ENCODE measurements at regions not wholly inside any gene's neighbourhood (a gene's known extent, or its start where the extent isn't known, plus 50 kb on each side); places are given as distances from the start of the nearest gene placed in this dataset.

DNA sequence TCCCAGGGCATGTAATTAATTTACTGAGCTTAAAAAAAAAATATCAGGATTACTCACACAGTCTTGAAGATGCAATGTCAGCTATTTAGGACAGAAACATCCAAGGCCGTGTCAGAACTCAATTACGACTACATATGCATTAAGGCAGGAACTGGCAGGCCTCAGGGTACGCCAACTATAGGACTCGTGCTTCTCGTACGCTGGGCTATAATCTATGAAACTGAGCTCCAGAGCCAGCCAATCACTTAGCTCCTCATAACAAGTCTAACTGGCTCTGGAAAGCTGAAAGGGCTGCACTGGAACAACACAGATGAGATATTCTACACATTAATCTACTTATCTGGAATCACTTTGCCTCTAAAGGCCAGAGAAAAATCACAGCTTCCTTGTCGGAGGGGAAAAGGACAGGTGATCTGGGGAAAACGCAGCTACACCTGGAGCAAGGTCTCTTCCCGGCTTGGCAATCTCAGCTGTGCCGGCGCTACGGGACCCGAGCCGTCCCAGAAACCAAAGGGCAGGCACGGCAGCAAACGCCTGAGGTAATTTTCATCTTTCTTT, 212.0 kb downstream of the DEPDC1B start (continued):
- TF ChIP-seq, protein P1, sequence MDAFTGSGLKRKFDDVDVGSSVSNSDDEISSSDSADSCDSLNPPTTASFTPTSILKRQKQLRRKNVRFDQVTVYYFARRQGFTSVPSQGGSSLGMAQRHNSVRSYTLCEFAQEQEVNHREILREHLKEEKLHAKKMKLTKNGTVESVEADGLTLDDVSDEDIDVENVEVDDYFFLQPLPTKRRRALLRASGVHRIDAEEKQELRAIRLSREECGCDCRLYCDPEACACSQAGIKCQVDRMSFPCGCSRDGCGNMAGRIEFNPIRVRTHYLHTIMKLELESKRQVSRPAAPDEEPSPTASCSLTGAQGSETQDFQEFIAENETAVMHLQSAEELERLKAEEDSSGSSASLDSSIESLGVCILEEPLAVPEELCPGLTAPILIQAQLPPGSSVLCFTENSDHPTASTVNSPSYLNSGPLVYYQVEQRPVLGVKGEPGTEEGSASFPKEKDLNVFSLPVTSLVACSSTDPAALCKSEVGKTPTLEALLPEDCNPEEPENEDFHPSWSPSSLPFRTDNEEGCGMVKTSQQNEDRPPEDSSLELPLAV (CRISPR knock-in tag; conservative IDR thresholded peaks at IDR 0.05; ENCODE audit: low read depth) = no peak
- TF ChIP-seq ZNF556 (CRISPR knock-in tag; IDR thresholded peaks at IDR 0.05; ENCODE audit: borderline replicate concordance) (no peak), PLRG1 (conservative IDR thresholded peaks at IDR 0.05) (no peak)

DNA sequence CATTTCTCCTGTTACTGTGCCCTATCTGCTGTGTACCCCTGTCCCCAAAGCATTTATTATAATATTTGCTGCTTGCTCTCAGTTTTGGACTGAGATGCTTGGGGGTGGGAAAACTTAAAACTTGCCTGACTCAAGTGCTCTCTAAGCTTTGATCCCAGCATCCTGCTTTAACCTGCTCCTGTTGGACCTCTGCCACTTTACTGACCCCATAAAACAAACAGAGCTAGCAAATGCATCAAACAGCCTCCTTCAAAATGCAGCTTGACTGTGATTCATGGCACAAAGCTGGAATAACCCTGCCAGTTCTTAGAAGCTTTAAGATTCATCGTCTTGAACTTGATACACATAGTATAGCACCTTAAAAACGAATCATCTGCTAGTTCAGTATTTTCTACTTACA, 212.5 kb downstream of the DEPDC1B start:
- peak; percentile 72 for FAIRE-seq
- Histone ChIP-seq H3K9ac (ENCODE audit: insufficient read depth, low read depth, low read length) (peak overlapping the region; percentile 79), H3K4me2 (ENCODE audit: low read depth, low read length) (peak overlapping the region; percentile 81), H3K27ac (ENCODE audit: extremely low read length, insufficient read depth, low read length) (peak overlapping the region; percentile 81), H2AFZ (ENCODE audit: low read length) (no peak overlapping the region), H3K4me3 (replicated peaks in 1 of 3; ENCODE audit: insufficient read depth in 1 of 3, low read depth in 2 of 3, low read length in 3 of 3) (peak overlapping the region; percentile 54 to 76 (median 74)), H3K9me3 (ENCODE audit: low read length) (no peaks in the 10 kb centered on the region), H3K4me1 (ENCODE audit: insufficient read depth, low read length) (peaks cover 74% of the 10 kb centered on the region), H3K79me2 (ENCODE audit: insufficient read depth, low read length) (peaks cover 44% of the 10 kb centered on the region), H3K36me3 (replicated peaks in 1 of 2; ENCODE audit: control insufficient read depth in 1 of 2, insufficient read depth in 2 of 2, low read length in 2 of 2) (no peaks in the 10 kb centered on the region), H3K27me3 (ENCODE audit: control insufficient read depth in 1 of 2, insufficient read depth in 2 of 2, low read length in 2 of 2) (no peaks in the 10 kb centered on the region), H4K20me1 (ENCODE audit: insufficient read depth, low read length) (no peaks in the 10 kb centered on the region)
- ChIA-PET CTCF (ENCODE audit: low intra/inter-chr PET ratio, low total read pairs) (no interaction called here), POLR2A (interaction anchor here (0.9 to 3.4 kb wide), 13 partner anchors 9 to 78 kb away, joined by 3 to 19 read pairs (median 5); no protein-coding TSS in a partner anchor)
- WGBS (ENCODE audit: low lambda C conversion rate) = 0% methylated on average over 2 of the region's 2 CpGs
- BruUV-seq (replicated peaks) = TSS peak; percentile 69
- peak; percentile 88 for DNase-seq (ENCODE audit: low spot score)
- in situ Hi-C loops (cut with HindIII; ENCODE audit: extremely low pct_ligation_motif_present, low pct_unique_long_range_greater_than_20kb) (no loop called here), intact Hi-C loops (cut with micrococcal nuclease; ENCODE audit: unreplicated experiment) (loop anchor here (10.0 kb wide), 2 partner anchors 73 to 77 kb away; no protein-coding TSS in a partner anchor)
- ATAC-seq = peak; percentile 86
- TF ChIP-seq ZSCAN9 (CRISPR knock-in tag; IDR thresholded peaks at IDR 0.05; ENCODE audit: borderline replicate concordance) (0 out of 2 replicates have a peak, but pooled peaks have one; percentile 53), CC2D1A (CRISPR knock-in tag; IDR thresholded peaks at IDR 0.05) (no peak), ZNF549 (CRISPR knock-in tag; IDR thresholded peaks at IDR 0.05) (no peak), HHEX (CRISPR knock-in tag; IDR thresholded peaks at IDR 0.05) (0 out of 2 replicates have a peak, but pooled peaks have one; percentile 38), MTF1 (CRISPR knock-in tag; IDR thresholded peaks at IDR 0.05) (0 out of 2 replicates have a peak, but pooled peaks have one; percentile 0), ZNF547 (CRISPR knock-in tag; IDR thresholded peaks at IDR 0.05) (0 out of 2 replicates have a peak, but pooled peaks have one; percentile 11), ZNF614 (CRISPR knock-in tag; IDR thresholded peaks at IDR 0.05; ENCODE audit: borderline replicate concordance) (peak; percentile 61; the same call in 1 of the 2 replicates), MED8 (CRISPR knock-in tag; IDR thresholded peaks at IDR 0.05; ENCODE audit: insufficient replicate concordance) (peak; percentile 68), ISL2 (CRISPR knock-in tag; IDR thresholded peaks at IDR 0.05) (peak; percentile 49; the same call in 1 of the 2 replicates)
- TF ChIP-seq, protein P2, sequence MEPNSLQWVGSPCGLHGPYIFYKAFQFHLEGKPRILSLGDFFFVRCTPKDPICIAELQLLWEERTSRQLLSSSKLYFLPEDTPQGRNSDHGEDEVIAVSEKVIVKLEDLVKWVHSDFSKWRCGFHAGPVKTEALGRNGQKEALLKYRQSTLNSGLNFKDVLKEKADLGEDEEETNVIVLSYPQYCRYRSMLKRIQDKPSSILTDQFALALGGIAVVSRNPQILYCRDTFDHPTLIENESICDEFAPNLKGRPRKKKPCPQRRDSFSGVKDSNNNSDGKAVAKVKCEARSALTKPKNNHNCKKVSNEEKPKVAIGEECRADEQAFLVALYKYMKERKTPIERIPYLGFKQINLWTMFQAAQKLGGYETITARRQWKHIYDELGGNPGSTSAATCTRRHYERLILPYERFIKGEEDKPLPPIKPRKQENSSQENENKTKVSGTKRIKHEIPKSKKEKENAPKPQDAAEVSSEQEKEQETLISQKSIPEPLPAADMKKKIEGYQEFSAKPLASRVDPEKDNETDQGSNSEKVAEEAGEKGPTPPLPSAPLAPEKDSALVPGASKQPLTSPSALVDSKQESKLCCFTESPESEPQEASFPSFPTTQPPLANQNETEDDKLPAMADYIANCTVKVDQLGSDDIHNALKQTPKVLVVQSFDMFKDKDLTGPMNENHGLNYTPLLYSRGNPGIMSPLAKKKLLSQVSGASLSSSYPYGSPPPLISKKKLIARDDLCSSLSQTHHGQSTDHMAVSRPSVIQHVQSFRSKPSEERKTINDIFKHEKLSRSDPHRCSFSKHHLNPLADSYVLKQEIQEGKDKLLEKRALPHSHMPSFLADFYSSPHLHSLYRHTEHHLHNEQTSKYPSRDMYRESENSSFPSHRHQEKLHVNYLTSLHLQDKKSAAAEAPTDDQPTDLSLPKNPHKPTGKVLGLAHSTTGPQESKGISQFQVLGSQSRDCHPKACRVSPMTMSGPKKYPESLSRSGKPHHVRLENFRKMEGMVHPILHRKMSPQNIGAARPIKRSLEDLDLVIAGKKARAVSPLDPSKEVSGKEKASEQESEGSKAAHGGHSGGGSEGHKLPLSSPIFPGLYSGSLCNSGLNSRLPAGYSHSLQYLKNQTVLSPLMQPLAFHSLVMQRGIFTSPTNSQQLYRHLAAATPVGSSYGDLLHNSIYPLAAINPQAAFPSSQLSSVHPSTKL (CRISPR knock-in tag; IDR thresholded peaks at IDR 0.05) = peak; percentile 86
- TF ChIP-seq, protein P3, sequence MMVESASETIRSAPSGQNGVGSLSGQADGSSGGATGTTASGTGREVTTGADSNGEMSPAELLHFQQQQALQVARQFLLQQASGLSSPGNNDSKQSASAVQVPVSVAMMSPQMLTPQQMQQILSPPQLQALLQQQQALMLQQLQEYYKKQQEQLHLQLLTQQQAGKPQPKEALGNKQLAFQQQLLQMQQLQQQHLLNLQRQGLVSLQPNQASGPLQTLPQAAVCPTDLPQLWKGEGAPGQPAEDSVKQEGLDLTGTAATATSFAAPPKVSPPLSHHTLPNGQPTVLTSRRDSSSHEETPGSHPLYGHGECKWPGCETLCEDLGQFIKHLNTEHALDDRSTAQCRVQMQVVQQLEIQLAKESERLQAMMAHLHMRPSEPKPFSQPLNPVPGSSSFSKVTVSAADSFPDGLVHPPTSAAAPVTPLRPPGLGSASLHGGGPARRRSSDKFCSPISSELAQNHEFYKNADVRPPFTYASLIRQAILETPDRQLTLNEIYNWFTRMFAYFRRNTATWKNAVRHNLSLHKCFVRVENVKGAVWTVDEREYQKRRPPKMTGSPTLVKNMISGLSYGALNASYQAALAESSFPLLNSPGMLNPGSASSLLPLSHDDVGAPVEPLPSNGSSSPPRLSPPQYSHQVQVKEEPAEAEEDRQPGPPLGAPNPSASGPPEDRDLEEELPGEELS (CRISPR knock-in tag; IDR thresholded peaks at IDR 0.05) = peak; percentile 81
